ENCODE measurements at regions not wholly inside any gene's neighbourhood (a gene's known extent, or its start where the extent isn't known, plus 50 kb on each side); places are given as distances from the start of the nearest gene placed in this dataset.

DNA sequence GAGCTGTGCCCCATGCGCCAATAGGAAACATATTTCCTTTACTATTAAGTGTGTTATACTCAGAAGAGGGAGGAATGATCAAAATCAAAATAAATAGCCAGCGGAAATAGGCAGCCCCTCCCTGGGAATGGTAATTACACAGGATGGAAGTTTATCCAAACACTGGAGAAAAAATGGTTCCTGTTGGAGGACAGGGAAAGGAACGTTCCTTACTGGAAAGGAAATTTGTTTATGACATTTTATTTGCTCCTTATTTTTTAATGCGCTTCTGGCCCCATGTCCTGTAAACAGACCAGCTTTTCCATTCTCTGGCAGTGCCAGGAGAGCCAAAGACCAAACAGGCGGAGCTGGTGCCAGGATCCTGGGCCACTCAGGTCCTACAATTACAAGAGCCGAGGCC, 273.7 kb downstream of the SOX9 start:
- DNase-seq = no peak

- DNase-seq = no peak
These were observed 275.3 kb downstream of the SOX9 start for GRCh38 chr17:72396121-72396520.

DNA sequence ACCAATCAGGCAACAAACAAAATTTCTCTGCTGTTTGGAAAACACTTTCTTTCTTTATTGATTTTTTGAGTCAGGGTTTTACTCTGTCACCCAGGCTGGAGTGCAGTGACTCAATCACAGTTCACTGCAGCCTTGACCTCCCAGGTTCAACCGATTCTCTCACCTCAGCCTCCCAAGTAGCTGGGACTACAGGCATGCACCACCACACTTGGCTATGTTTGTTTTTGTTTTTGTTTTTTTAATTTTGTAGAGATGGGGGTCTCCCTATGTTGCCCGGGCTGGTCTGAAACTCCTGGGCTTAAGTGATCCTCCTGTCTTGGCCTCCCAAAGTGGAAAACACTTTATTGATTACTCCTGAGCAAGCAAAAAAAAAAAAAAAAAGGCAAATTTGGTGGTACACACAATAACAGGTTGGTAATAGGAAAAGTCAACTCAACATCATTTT, 276.4 kb downstream of the SOX9 start:
- DNase-seq = no peak

GRCh38 chr17:72397687-72398086, 276.9 kb downstream of the SOX9 start:
- no peak for DNase-seq

DNA sequence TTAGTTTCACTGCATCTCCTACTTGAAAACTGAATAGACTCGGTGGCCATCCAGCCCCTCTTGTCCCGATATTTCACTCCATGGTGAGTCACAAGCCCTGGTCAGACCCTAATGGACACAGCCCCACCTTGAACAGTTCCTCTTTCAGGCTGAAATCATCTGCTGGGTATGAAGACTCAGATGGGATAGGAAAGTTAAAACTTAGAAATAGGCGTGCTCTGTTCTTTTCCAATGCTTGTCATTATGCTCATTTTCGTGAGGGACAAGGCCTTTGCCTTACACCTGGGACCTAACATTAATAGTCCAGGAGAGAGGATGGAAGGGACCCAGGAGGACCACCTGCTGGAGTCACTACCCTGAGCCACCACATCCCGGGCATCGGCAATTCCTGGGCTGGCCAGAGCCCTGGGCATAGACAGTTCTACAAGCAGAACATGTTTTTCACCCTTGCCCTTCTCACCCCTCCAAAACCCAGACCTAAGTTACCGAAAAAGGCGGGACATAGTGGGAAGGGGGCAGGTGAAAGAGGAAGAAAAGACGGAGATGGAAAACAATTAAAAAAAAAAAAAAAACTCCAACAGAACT, 278.3 kb downstream of the SOX9 start:
- DNase-seq = no peak

DNA sequence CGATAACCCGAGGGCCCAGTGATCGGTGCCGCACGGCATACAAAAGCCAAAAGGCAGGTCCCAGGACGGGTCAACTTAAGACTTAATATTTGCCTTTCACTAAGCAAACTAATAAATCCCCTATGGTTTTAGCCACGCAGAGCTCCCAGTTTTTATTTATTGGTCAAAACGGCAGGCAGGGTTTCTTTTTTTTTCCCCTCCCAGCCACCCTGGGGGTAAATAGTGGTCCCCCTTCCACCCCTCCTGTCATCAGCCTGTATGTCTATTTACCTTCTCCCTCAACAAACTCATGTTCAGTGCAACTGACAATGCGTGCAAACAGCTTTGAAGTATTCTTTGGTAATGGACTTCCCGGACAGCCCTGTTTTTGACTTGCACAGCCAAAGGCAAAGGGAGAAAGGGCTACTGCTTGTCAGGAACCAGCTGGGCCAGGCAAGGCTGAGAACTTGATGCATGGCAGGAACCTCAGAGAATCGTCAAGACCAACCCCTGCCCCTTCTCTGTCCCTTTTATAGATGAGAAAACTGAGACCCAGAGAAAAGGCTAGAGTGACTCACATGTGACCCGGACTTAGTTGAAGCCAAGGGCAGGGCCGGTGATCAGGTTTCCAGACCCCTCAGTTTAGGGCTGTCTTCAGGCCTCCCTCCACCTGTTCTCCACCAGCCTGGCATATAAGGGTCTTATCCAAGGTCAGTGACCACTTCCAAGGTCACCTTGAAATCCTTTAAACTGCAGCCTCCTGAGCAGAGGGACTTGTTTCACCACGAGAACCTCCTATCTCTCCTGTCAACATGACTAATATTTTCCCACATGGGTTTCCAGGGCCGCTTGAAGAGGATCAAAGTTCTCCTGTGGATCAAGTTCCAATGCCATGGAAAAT, 279.0 kb downstream of the SOX9 start:
- no peak for DNase-seq

DNA sequence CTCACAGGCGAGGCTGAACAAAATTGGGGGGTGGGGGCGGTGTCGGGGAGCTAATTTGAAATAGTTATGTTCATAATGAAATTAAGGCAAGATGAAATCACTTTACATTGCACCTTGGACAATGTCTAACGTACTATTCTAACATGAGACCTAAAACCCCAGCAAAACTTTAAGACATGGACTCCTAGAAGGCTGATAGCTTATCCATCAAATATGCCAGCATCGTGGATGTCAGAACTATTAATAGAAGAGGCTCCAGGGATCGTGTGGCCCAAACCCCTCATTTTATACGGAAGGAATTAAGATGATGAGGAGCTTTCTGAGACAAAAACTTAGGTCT, 279.6 kb downstream of the SOX9 start:
- no peak for DNase-seq

- no peak for DNase-seq
These were observed 280.0 kb downstream of the SOX9 start for GRCh38 chr17:72400863-72401262.

DNA sequence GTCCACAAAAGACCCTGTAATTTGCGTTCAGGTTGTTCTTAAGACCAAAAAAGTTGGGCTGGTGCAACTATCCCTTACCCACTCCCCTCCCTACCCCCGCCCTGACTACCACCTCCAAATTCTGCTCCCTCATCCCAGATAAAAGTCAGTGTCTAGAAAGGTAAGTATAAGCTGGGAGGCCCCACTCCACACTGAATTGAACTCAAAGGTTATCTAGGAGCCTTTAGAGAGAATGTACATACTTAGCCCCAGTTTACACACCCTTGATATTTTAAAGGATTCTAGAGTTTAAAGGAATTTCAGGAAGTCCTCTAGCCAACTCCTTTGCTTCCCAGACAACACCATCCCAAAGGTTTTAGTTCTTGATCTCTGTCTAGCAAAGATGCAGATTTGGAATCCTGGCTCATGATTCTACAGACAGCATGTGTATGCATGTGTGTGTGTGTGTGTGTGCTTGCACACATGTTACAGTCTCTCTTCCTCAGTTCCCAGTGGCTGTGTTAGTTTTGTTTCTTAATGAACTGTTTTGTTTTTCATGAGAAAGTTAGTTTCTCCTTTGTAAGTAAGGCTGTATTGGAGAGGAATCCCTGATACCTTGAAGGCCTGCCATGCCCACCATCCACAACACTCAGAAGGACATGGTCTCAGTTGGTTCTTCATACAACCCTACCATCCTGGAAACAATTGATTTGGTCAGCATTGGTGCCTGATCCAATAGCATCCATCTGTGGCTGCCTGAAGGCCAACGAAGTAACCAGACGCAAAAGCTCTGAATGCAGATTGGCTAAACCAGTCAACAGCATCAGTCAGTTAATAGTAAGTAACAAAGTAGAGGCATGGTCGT, 281.3 kb downstream of the SOX9 start:
- DNase-seq = no peak

DNA sequence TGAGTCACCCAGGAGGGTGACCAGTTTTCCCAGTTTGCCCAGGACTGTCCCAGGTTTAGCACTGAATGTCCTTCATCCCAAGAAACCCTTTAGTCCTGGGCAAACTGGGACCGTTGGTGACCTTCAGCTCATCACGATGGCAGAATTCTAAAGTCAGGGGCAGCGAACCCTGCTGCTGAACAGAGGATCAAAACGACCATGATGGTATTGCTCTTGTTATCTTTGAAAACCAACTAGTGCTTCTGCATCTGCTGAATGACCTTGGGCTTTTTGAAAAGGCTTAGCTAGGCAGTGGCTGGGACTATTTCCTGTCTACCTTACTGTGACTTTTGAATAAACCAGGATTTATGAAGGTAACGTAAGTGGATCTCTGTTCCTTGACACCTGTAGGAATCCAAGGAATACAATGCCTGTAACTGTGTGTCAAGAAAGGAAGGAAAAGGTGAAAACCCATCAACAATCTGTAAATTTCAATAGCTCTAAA, 281.9 kb downstream of the SOX9 start:
- DNase-seq = no peak

- DNase-seq = no peak
These were observed 282.9 kb downstream of the SOX9 start for GRCh38 chr17:72403713-72404209.

DNA sequence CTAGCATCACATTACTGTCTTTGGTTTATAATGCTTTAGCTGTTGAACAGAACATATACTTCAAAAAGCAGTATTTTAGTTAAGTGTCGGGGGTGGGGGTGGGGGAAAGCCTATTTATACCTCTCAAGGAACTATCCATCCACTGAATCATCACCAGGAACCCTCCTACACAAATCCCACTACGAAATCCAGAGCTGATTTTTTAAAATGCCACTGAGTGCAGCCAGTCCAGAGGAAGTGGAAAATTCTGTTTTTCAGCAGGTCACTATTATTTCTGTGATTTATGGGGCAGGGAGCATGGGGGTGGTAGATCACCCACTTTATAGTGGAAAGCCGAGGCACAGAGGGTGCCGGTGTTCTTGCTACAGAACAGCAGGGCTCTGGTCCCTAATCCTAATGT, 284.1 kb downstream of the SOX9 start:
- DNase-seq = no peak

- no peak for DNase-seq
These were observed 284.9 kb downstream of the SOX9 start for GRCh38 chr17:72405662-72406230.

DNA sequence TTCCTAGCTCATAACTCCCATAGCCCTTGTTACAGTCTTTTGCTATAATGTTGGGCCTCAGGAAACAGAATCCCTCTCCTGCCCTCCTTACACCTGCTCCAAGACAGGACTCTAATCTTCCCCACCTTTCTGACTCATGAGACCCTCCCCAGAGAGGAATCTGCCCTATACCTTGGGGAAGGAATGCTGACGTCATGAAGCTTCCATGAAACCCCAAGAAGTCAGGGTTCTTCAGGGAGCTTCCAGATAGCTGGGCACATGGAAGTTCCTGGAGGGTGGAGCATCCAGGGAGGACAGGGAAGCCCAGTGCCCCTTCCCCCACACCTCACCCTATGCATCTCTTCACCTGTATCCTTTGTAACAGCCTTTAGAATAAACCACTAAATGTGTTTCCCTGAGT, 285.7 kb downstream of the SOX9 start:
- DNase-seq = no peak

- DNase-seq = no peak
These were observed 286.6 kb downstream of the SOX9 start for GRCh38 chr17:72407336-72407909.

- DNase-seq = no peak
These were observed 287.1 kb downstream of the SOX9 start for GRCh38 chr17:72407931-72408330.

GRCh38 chr17:72408641-72409040, 287.8 kb downstream of the SOX9 start:
- DNase-seq = no peak

- DNase-seq = no peak
These were observed 288.7 kb downstream of the SOX9 start for GRCh38 chr17:72409405-72410002.

DNA sequence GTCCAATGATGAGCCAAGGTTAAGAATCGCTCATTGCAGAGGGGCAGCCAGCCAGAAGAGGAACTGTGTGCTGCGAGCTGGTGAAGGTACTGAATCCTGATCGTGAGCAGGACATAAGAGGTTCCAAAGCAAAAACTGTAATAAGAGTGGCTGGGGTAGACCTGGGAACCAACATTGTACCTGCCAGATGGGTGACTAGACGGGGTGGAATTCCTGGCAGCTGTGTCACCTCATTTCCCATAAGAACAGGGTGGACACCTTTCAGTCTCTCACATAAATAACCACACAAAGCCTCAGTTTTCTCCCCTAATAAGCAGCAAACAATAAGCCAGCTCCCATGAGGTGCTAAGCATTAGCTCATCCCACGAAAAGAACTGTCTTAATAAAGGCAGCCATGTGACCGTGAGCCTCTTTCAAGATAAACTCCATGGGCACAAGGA, 290.3 kb downstream of the SOX9 start:
- DNase-seq = no peak

DNA sequence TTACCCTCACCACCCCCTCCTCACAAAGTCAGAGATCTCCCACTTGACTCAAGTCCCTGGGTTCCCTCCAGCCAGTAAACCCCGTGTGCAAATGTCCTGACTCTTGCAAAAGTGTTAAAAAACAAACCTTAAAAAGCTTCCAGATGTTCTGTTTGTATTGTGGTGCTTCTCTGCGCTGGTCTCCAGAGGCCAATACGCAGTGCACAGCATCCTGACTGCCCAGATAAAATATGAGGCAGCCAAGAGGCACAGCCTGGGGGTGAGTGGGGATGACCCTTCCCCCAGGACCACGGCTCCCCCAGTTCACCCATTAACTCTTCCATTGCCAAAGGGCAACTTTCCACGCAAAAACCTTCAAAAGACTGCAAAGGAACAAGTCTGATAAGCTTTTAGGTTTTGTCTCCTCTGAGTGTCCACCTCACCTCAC, 291.8 kb downstream of the SOX9 start:
- DNase-seq = no peak

GRCh38 chr17:72413077-72414031, 292.5 kb downstream of the SOX9 start:
- no peak for DNase-seq

Data from T-helper 9 cell (primary cell).